Small intestine (tissue), 7 donors: ENCODE measurements at regions not wholly inside any gene's neighbourhood (a gene's known extent, or its start where the extent isn't known, plus 50 kb on each side); places are given as distances from the start of the nearest gene placed in this dataset.

Experiments
- DNase-seq, 2 donors: peaks; one replicate each; pipeline versions ENCODE4 v3.0.0 to v3.0.0-alpha.2; 2013
- FAIRE-seq: peaks from 2 replicates; lab custom pipeline; 2012; peaks lifted over from hg19 to GRCh38; lab: Jason Lieb, UNC
- H3K27ac ChIP-seq, 3 donors: one replicate each; pipeline ENCODE4 v1.5.1; 2013; ENCODE audit warnings: low read length in 2 of 3, mild to moderate bottlenecking in 2 of 3, control low read depth in 1 of 3, inconsistent platforms in 1 of 3, low read depth in 1 of 3, moderate library complexity in 1 of 3
- H3K27me3 ChIP-seq, 3 donors: one replicate each; pipeline ENCODE4 v1.6.1; 2013; ENCODE audit warnings: low read length in 3 of 3, inconsistent platforms in 1 of 3; ENCODE audit not compliant: control insufficient read depth in 3 of 3, insufficient read depth in 3 of 3
- H3K36me3 ChIP-seq, 3 donors: one replicate each; pipeline ENCODE4 v1.6.1; 2013; ENCODE audit warnings: low read length in 3 of 3, inconsistent platforms in 1 of 3, low read depth in 1 of 3, mild to moderate bottlenecking in 1 of 3, moderate library complexity in 1 of 3; ENCODE audit not compliant: control insufficient read depth in 3 of 3, insufficient read depth in 2 of 3
- H3K4me1 ChIP-seq, 3 donors: one replicate each; pipeline ENCODE4 v1.6.1; 2013; ENCODE audit warnings: low read length in 2 of 3, inconsistent platforms in 1 of 3, low read depth in 1 of 3, mild to moderate bottlenecking in 1 of 3, moderate library complexity in 1 of 3; ENCODE audit not compliant: control insufficient read depth in 3 of 3, insufficient read depth in 2 of 3
- H3K4me3 ChIP-seq, 3 donors: one replicate each; pipeline ENCODE4 v1.5.1; 2013; ENCODE audit warnings: low read length in 3 of 3, control low read depth in 1 of 3, inconsistent platforms in 1 of 3, low read depth in 1 of 3, mild to moderate bottlenecking in 1 of 3, moderate library complexity in 1 of 3
- H3K9me3 ChIP-seq, 2 donors: one replicate each; pipeline ENCODE4 v1.6.1; 2013; ENCODE audit warnings: low read depth in 1 of 2, low read length in 1 of 2; ENCODE audit not compliant: control insufficient read depth in 2 of 2, insufficient read depth in 1 of 2
- WGBS, 3 donors: extraction: QIAGEN DNeasy Blood & Tissue Kit; methylation state at CpG; one replicate each; pipeline ENCODE4 v1.1.7; 2013; 5-methylcytosine and 5-hydroxymethylcytosine counted together
- donor health status: healthy with polysubstance abuse.
- donor health status: control.
- donor health status: control.
- donor health status: Bipolar disorder and iron deficiency.
- donor health status: healthy.

DNA sequence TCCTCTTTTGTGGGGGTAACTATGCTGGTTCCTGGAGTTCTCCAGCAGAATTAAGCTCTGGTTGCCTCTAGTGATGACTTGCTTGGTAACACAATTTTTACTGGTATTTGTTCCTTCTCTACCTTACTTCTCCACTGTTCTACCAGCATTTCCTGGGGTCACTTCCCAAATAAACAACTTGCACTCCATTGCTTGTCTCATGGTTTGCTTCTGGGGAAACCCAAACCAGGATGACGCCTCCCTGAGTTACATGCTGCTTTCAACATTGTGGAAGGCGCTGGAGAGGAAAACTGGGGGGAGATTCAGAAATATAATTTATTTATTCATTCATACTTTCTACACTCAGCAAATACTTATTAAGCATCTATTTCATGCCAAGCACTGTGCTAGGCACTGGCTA, 55.3 kb upstream of the AK4 start:
- Histone ChIP-seq H3K4me1 (peaks cover 0 to 14% (median 5%) of the 10 kb centered on the region in 3 donors), H3K36me3 (no peaks in the 10 kb centered on the region), H3K27ac (no peak overlapping the region), H3K9me3 (peaks cover 0 to 5% of the 10 kb centered on the region in 2 donors), H3K27me3 (no peaks in the 10 kb centered on the region), H3K4me3 (no peak overlapping the region)
- DNase-seq (no peak), FAIRE-seq (no peak)
- 89 to 95% (median 91%) methylated on average over 2 of the region's 2 CpGs for WGBS, 3 donors

DNA sequence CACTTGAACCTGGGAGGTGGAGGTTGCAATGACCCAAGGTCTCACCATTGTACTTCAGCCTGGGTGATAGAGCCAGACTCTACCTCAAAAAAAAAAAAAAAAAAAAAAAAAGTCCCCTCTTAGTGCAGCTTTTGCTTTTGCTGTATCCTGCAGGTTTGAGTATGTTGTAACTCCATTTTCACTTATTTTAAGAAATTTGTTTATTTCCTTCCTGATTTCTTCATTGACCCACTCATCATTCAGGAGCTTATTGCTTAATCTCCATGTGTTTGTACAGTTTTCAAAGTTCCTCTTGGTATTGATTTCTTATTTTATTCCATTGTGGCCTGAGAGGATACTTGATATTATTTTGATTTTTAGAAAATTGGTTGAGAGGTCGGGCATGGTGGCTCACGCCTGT, 50.9 kb upstream of the AK4 start:
- no peak overlapping the region for H3K4me3 ChIP-seq
- no peak for DNase-seq
- H3K27ac ChIP-seq = no peak overlapping the region
- FAIRE-seq = no peak
- peaks cover 0 to 27% of the 10 kb centered on the region in 2 donors for H3K9me3 ChIP-seq
- WGBS, 3 donors = 90 to 95% (median 92%) methylated on average over 2 of the region's 2 CpGs
- H3K36me3 ChIP-seq = no peaks in the 10 kb centered on the region
- H3K4me1 ChIP-seq = no peaks in the 10 kb centered on the region
- H3K27me3 ChIP-seq = no peaks in the 10 kb centered on the region
